K562 (cell line): ENCODE measurements at regions not wholly inside any gene's neighbourhood (a gene's known extent, or its start where the extent isn't known, plus 50 kb on each side); places are given as distances from the start of the nearest gene placed in this dataset.

Experiments used
- ATAC-seq: fragments of 200-7000 bp; cut with Tn5 transposase; 3 replicates; pipeline ENCODE4 v1.9.1; 2020; ENCODE audit warnings: moderate library complexity
- BruUV-seq: library from RNA; stranded (reverse); fragments of 400-500 nt; replicated peaks from 2 replicates; lab custom pipeline; 2021; lab: Mats Ljungman, UMichigan
- CTCF ChIA-PET: fragments of 300-600 bp; formaldehyde crosslinking; extraction: SDS; loops from one replicate; lab custom pipeline; 2021; ENCODE audit warnings: low intra/inter-chr PET ratio; lab: Yijun Ruan, JAX
- POLR2A ChIA-PET: fragments of 300-600, 350-650 bp; sonication (Branson Sonifier 250); formaldehyde crosslinking; extraction: SDS; loops from one replicate; lab custom pipeline; 2021; ENCODE audit warnings: antibody characterized with exemption, inconsistent platforms; lab: Yijun Ruan, JAX
- DNase-seq, 4 experiments: peaks; one replicate each; pipeline versions ENCODE4 v3.0.0 to v3.0.0-alpha.2; 2011 to 2018; ENCODE audit warnings: low spot score in 3 of 4, mixed read lengths in 3 of 4; ENCODE audit errors: extremely low read depth in 1 of 4
- FAIRE-seq: peaks from 2 replicates; lab custom pipeline; 2011; peaks lifted over from hg19 to GRCh38; lab: Jason Lieb, UNC
- H2AFZ ChIP-seq: 2 replicates; pipeline ENCODE4 v1.6.0; 2011; ENCODE audit warnings: low read depth, low read length, control low read depth, inconsistent platforms
- H3K27ac ChIP-seq: fragments of 200-600 bp; 3 replicates; pipeline ENCODE4 v1.8.0; 2011; ENCODE audit warnings: low read depth, mild to moderate bottlenecking, control low read depth, inconsistent platforms, low read length, moderate library complexity, mixed read lengths; ENCODE audit errors: extremely low read depth
- H3K27me3 ChIP-seq, 2 experiments: fragments of 300-600 bp in 1 of 2; 2 replicates in 1 of 2; 3 replicates in 1 of 2; pipeline versions ENCODE4 v1.6.0 to v1.8.0; 2011; ENCODE audit warnings: inconsistent platforms in 2 of 2, low read length in 2 of 2, mild to moderate bottlenecking in 1 of 2, mixed read lengths in 1 of 2, moderate library complexity in 1 of 2; ENCODE audit not compliant: control insufficient read depth in 2 of 2, insufficient read depth in 2 of 2
- H3K36me3 ChIP-seq: fragments of 300-600 bp; 3 replicates; pipeline ENCODE4 v1.8.0; 2011; ENCODE audit warnings: mild to moderate bottlenecking, low read length, inconsistent platforms; ENCODE audit not compliant: control insufficient read depth, insufficient read depth
- H3K4me1 ChIP-seq, 2 experiments: fragments of 200-600 bp in 1 of 2; replicated peaks in 1 of 2; 2 replicates in 1 of 2; 3 replicates in 1 of 2; pipeline versions ENCODE4 v1.5.1 to v1.8.0; 2011; ENCODE audit warnings: inconsistent platforms in 2 of 2, low read length in 2 of 2, mild to moderate bottlenecking in 1 of 2, mixed read lengths in 1 of 2, moderate library complexity in 1 of 2; ENCODE audit not compliant: control insufficient read depth in 2 of 2, insufficient read depth in 2 of 2
- H3K4me2 ChIP-seq: 2 replicates; pipeline ENCODE4 v1.6.1; 2011; ENCODE audit warnings: low read length, control low read depth, inconsistent platforms, mixed read lengths; ENCODE audit not compliant: insufficient read depth
- H3K4me3 ChIP-seq: fragments of 200-600 bp; sonication (generic), shearing (Covaris generic); 2 replicates; pipeline ENCODE4 v1.5.1; 2016; ENCODE audit warnings: control low read depth, inconsistent platforms
- H3K79me2 ChIP-seq: fragments of 200-600 bp; 3 replicates; pipeline ENCODE4 v1.8.0; 2011; ENCODE audit warnings: low read length, inconsistent platforms; ENCODE audit not compliant: control insufficient read depth, insufficient read depth
- H3K9ac ChIP-seq, 2 experiments: 2 replicates each; pipeline versions ENCODE4 v1.6.0 to v1.6.1; 2011; ENCODE audit warnings: low read depth in 2 of 2, low read length in 2 of 2, control low read depth in 1 of 2, inconsistent platforms in 1 of 2, mild to moderate bottlenecking in 1 of 2, mixed read lengths in 1 of 2; ENCODE audit not compliant: insufficient read depth in 1 of 2
- H3K9me1 ChIP-seq: one replicate; pipeline ENCODE4 v1.6.0; 2011; ENCODE audit warnings: inconsistent platforms, mild to moderate bottlenecking, low read length, moderate library complexity; ENCODE audit not compliant: control insufficient read depth, insufficient read depth
- H3K9me3 ChIP-seq: replicated peaks from 2 replicates; pipeline ENCODE4 v1.5.1; 2011; ENCODE audit warnings: low read depth, low read length, inconsistent platforms; ENCODE audit not compliant: control insufficient read depth, insufficient read depth
- H4K20me1 ChIP-seq: replicated peaks from 2 replicates; pipeline ENCODE4 v1.6.1; 2011; ENCODE audit warnings: low read length, inconsistent platforms, mixed read lengths; ENCODE audit not compliant: control insufficient read depth, insufficient read depth
- CREM ChIP-seq: IDR thresholded peaks from 2 replicates; pipeline ENCODE4 v1.6.1; 2014; ENCODE audit warnings: antibody characterized with exemption, low read depth
- DDX20 ChIP-seq: fragments of 450-650 bp; IDR thresholded peaks from 2 replicates; pipeline ENCODE4 v1.6.1; 2016; ENCODE audit warnings: missing genetic modification characterization, low read depth, mild to moderate bottlenecking, missing compliant biosample characterization, moderate library complexity
- EGR1 ChIP-seq: fragments of 450-650 bp; conservative IDR thresholded peaks from 2 replicates; pipeline ENCODE4 v1.6.1; 2017; ENCODE audit warnings: mild to moderate bottlenecking
- GTF2E2 ChIP-seq: fragments of 200-800 bp; sonication (Bioruptor generic); IDR thresholded peaks from 2 replicates; pipeline ENCODE4 v1.6.1; 2016; ENCODE audit warnings: missing genetic modification characterization, missing compliant biosample characterization
- JUNB ChIP-seq: fragments of 450-650 bp; formaldehyde crosslinking; conservative IDR thresholded peaks from 2 replicates; pipeline ENCODE4 v1.4.0; 2020; ENCODE audit warnings: mild to moderate bottlenecking
- KDM4B ChIP-seq, 2 experiments: fragments of 450-650 bp in 1 of 2; sonication (generic) in 1 of 2; IDR thresholded peaks; 2 replicates each; pipeline ENCODE4 v1.6.1; 2016 to 2017; ENCODE audit warnings: borderline replicate concordance in 2 of 2, antibody characterized with exemption in 1 of 2, low read depth in 1 of 2, mild to moderate bottlenecking in 1 of 2
- NCOA6 ChIP-seq: fragments of 450-650 bp; IDR thresholded peaks from 2 replicates; pipeline ENCODE4 v1.6.1; 2017; ENCODE audit warnings: mild to moderate bottlenecking
- NELFE ChIP-seq: IDR thresholded peaks from 2 replicates; pipeline ENCODE4 v1.6.1; 2011; ENCODE audit warnings: mild to moderate bottlenecking; ENCODE audit not compliant: insufficient read depth, insufficient read length
- NFYB ChIP-seq: IDR thresholded peaks from 2 replicates; pipeline ENCODE4 v1.6.1; 2011; ENCODE audit warnings: mild to moderate bottlenecking, moderate library complexity; ENCODE audit not compliant: insufficient read length; ENCODE audit errors: extremely low read depth
- POLR2H ChIP-seq: IDR thresholded peaks from 2 replicates; pipeline ENCODE4 v1.6.1; 2016; ENCODE audit warnings: missing genetic modification characterization, low read depth, mild to moderate bottlenecking, control low read depth, missing compliant biosample characterization, moderate library complexity
- RBM15 ChIP-seq: fragments of 200-400 bp; formaldehyde crosslinking; IDR thresholded peaks from 2 replicates; pipeline ENCODE4 v1.6.1; 2018; ENCODE audit warnings: mild to moderate bottlenecking, low read length, moderate library complexity; ENCODE audit not compliant: insufficient read depth
- U2AF2 ChIP-seq: fragments of 200-400 bp; formaldehyde crosslinking; optimal IDR thresholded peaks from 2 replicates; pipeline ENCODE3; 2017; ENCODE audit warnings: low read depth, mild to moderate bottlenecking, low read length
- WHSC1 ChIP-seq: IDR thresholded peaks from one replicate; pipeline ENCODE4 v1.6.1; 2012; ENCODE audit warnings: low read length, control low read depth, inconsistent platforms
- ZNF431 ChIP-seq: sonication (generic); formaldehyde crosslinking; IDR thresholded peaks from 2 replicates; pipeline ENCODE4 v1.8.0; 2022; ENCODE audit warnings: mild to moderate bottlenecking, missing genetic modification reagents
- ZNF551 ChIP-seq: fragments of 250-450 bp; sonication (Bioruptor Pico); IDR thresholded peaks from 2 replicates; pipeline ENCODE4 v1.5.0; 2021; ENCODE audit warnings: mild to moderate bottlenecking, moderate library complexity
- WGBS: fragments of 100-300 bp; shearing (Covaris generic); methylation state at CpG from one replicate; pipeline ENCODE4 v1.1.6; 2016; ENCODE audit warnings: low coverage, mixed read lengths; ENCODE audit not compliant: insufficient coverage; ENCODE audit errors: missing lambda C conversion rate; 5-methylcytosine and 5-hydroxymethylcytosine counted together
- in situ Hi-C: fragments of 300-500 bp; cut with MboI; formaldehyde crosslinking; loops from 4 replicates; pipeline ENCODE4 v1.15.0; 2018; ENCODE audit warnings: inconsistent platforms, mixed read lengths
- intact Hi-C: fragments of 100-400 bp; cut with micrococcal nuclease; formaldehyde crosslinking; loops from 2 replicates; pipeline ENCODE4 v1.14.2; 2022
- TF ChIP-seq, protein P1 (sequence below), 3 experiments: IDR thresholded peaks in 2 of 3; conservative IDR thresholded peaks in 1 of 3; 2 replicates each; pipeline ENCODE4 v1.5.1; 2011 to 2012; ENCODE audit warnings: low read length in 3 of 3, mild to moderate bottlenecking in 3 of 3, control low read depth in 2 of 3, improper control_type of control experiment in 1 of 3, inconsistent platforms in 1 of 3, low read depth in 1 of 3, mixed read lengths in 1 of 3, moderate library complexity in 1 of 3; ENCODE audit not compliant: insufficient read depth in 2 of 3
- TF ChIP-seq, protein P2 (sequence below): sonication (generic); formaldehyde crosslinking; IDR thresholded peaks from 2 replicates; pipeline ENCODE4 v1.8.1; 2022; ENCODE audit warnings: missing genetic modification reagents
- TF ChIP-seq, protein P3 (sequence below): fragments of 450-650 bp; IDR thresholded peaks from 2 replicates; pipeline ENCODE4 v1.6.1; 2016; ENCODE audit warnings: borderline replicate concordance

GRCh38 chr2:6776125-6776524 is 89.6 kb downstream of the CMPK2 start (continued):
- TF ChIP-seq GTF2E2 (no peak), NCOA6 (no peak), POLR2H (no peak)
- TF ChIP-seq, all 486 proteins: peak for 4

DNA sequence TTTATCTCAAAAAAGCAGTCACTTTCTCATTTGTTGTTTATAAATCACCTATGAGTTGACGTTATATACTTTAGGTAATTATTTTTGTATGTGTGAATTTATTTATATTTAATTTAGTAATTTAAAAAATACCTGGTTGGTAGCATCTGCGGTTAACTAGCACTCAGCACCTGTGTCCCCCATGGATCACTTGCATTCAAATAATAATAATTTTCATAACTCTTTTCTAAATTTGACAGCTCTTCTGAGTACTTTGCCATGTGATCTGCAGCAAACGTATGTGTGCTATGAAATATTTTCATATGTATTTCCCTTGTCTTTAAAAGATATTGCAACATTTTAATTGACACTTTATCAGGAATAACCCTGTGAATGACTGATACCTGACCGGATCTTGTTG is 88.1 kb downstream of the CMPK2 start:
- in situ Hi-C loops: no loop called here
- ChIA-PET CTCF (no interaction called here), POLR2A (no interaction called here)
- no peak overlapping the region for H3K4me3 ChIP-seq
- no peaks in the 10 kb centered on the region for H3K9me3 ChIP-seq
- ATAC-seq: no peak
- DNase-seq: no peak
- H3K9me1 ChIP-seq: no peaks in the 10 kb centered on the region
- no peaks in the 10 kb centered on the region for H3K79me2 ChIP-seq
- no peaks in the 10 kb centered on the region for H3K36me3 ChIP-seq
- under 1% methylated on average over 4 of the region's 4 CpGs for WGBS
- no TSS peak for BruUV-seq
- no peak overlapping the region for H2AFZ ChIP-seq
- no peak overlapping the region for H3K9ac ChIP-seq
- no peaks in the 10 kb centered on the region for H4K20me1 ChIP-seq
- peaks cover 0 to 18% of the 10 kb centered on the region in 2 experiments; a peak in 2 of 5 replicates for H3K27me3 ChIP-seq
- intact Hi-C loops: loop anchor here (10.0 kb wide), 1 partner anchor 1413 kb away; no protein-coding TSS in a partner anchor
- FAIRE-seq: no peak
- H3K4me2 ChIP-seq: no peak overlapping the region
- H3K27ac ChIP-seq: no peak overlapping the region
- peaks cover 0 to 4% of the 10 kb centered on the region in 2 experiments; a peak in 1 of 5 replicates for H3K4me1 ChIP-seq
- TF ChIP-seq CREM: no peak
- no peak for TF ChIP-seq WHSC1
- TF ChIP-seq ZNF551 (CRISPR knock-in tag): no peak
- TF ChIP-seq, protein P1, sequence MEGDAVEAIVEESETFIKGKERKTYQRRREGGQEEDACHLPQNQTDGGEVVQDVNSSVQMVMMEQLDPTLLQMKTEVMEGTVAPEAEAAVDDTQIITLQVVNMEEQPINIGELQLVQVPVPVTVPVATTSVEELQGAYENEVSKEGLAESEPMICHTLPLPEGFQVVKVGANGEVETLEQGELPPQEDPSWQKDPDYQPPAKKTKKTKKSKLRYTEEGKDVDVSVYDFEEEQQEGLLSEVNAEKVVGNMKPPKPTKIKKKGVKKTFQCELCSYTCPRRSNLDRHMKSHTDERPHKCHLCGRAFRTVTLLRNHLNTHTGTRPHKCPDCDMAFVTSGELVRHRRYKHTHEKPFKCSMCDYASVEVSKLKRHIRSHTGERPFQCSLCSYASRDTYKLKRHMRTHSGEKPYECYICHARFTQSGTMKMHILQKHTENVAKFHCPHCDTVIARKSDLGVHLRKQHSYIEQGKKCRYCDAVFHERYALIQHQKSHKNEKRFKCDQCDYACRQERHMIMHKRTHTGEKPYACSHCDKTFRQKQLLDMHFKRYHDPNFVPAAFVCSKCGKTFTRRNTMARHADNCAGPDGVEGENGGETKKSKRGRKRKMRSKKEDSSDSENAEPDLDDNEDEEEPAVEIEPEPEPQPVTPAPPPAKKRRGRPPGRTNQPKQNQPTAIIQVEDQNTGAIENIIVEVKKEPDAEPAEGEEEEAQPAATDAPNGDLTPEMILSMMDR (IDR thresholded peaks at IDR 0.05 in 2 of 3, conservative IDR thresholded peaks at IDR 0.05 in 1 of 3; ENCODE audit: insufficient read depth in 2 of 3, low read depth in 1 of 3, low read length in 3 of 3): no peak
- TF ChIP-seq U2AF2: no peak
- TF ChIP-seq JUNB (CRISPR knock-in tag): no peak
- TF ChIP-seq KDM4B (IDR thresholded peaks at IDR 0.05; ENCODE audit: borderline replicate concordance in 2 of 2, low read depth in 1 of 2): no peak
- TF ChIP-seq NFYB: no peak
- TF ChIP-seq DDX20 (tag): no peak
- TF ChIP-seq, protein P2, sequence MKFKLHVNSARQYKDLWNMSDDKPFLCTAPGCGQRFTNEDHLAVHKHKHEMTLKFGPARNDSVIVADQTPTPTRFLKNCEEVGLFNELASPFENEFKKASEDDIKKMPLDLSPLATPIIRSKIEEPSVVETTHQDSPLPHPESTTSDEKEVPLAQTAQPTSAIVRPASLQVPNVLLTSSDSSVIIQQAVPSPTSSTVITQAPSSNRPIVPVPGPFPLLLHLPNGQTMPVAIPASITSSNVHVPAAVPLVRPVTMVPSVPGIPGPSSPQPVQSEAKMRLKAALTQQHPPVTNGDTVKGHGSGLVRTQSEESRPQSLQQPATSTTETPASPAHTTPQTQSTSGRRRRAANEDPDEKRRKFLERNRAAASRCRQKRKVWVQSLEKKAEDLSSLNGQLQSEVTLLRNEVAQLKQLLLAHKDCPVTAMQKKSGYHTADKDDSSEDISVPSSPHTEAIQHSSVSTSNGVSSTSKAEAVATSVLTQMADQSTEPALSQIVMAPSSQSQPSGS: no peak
- no peak for TF ChIP-seq RBM15
- no peak for TF ChIP-seq ZNF431 (CRISPR knock-in tag)
- no peak for TF ChIP-seq NELFE
- TF ChIP-seq, protein P3, sequence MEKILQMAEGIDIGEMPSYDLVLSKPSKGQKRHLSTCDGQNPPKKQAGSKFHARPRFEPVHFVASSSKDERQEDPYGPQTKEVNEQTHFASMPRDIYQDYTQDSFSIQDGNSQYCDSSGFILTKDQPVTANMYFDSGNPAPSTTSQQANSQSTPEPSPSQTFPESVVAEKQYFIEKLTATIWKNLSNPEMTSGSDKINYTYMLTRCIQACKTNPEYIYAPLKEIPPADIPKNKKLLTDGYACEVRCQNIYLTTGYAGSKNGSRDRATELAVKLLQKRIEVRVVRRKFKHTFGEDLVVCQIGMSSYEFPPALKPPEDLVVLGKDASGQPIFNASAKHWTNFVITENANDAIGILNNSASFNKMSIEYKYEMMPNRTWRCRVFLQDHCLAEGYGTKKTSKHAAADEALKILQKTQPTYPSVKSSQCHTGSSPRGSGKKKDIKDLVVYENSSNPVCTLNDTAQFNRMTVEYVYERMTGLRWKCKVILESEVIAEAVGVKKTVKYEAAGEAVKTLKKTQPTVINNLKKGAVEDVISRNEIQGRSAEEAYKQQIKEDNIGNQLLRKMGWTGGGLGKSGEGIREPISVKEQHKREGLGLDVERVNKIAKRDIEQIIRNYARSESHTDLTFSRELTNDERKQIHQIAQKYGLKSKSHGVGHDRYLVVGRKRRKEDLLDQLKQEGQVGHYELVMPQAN: no peak
- TF ChIP-seq EGR1: no peak
